HepG2 (cell line): ENCODE measurements at regions not wholly inside any gene's neighbourhood (a gene's known extent, or its start where the extent isn't known, plus 50 kb on each side); places are given as distances from the start of the nearest gene placed in this dataset.

Experiments
- ATAC-seq: fragments of 200-7000 bp; cut with Tn5 transposase; 3 replicates; pipeline ENCODE4 v1.9.1; 2020; ENCODE audit warnings: mild to moderate bottlenecking, moderate library complexity
- BruUV-seq: library from RNA; stranded (reverse); fragments of 400-500 nt; replicated peaks from 2 replicates; lab custom pipeline; 2021; lab: Mats Ljungman, UMichigan
- CTCF ChIA-PET: fragments of 300-600 bp; formaldehyde crosslinking; extraction: SDS; loops from one replicate; lab custom pipeline; 2021; ENCODE audit warnings: low total read pairs, inconsistent platforms, low intra/inter-chr PET ratio; lab: Yijun Ruan, JAX
- POLR2A ChIA-PET: fragments of 350-600 bp; sonication (Branson Sonifier 250); formaldehyde crosslinking; loops from one replicate; lab custom pipeline; 2020; ENCODE audit warnings: antibody characterized with exemption, inconsistent platforms; lab: Yijun Ruan, JAX
- DNase-seq: peaks from one replicate; pipeline ENCODE4 v3.0.0-alpha.2; 2015; ENCODE audit warnings: low spot score
- FAIRE-seq: peaks from 3 replicates; lab custom pipeline; 2011; peaks lifted over from hg19 to GRCh38; lab: Jason Lieb, UNC
- H2AFZ ChIP-seq: one replicate; pipeline ENCODE4 v1.6.1; 2011; ENCODE audit warnings: low read length, inconsistent platforms
- H3K27ac ChIP-seq: fragments of 300-600 bp; 3 replicates; pipeline ENCODE4 v1.8.0; 2011; ENCODE audit warnings: mixed run types, mild to moderate bottlenecking, mixed read lengths, low read length, inconsistent platforms; ENCODE audit not compliant: insufficient read depth; ENCODE audit errors: extremely low read length
- H3K27me3 ChIP-seq, 2 experiments: fragments of 200-600 bp in 1 of 2; 2 replicates in 1 of 2; 3 replicates in 1 of 2; pipeline versions ENCODE4 v1.6.0 to v1.8.0; 2011; ENCODE audit warnings: low read length in 2 of 2, mild to moderate bottlenecking in 2 of 2, moderate library complexity in 2 of 2, inconsistent platforms in 1 of 2; ENCODE audit not compliant: insufficient read depth in 2 of 2, control insufficient read depth in 1 of 2
- H3K36me3 ChIP-seq, 2 experiments: fragments of 200-600 bp in 1 of 2; replicated peaks in 1 of 2; 2 replicates in 1 of 2; 3 replicates in 1 of 2; pipeline versions ENCODE4 v1.5.1 to v1.8.0; 2011; ENCODE audit warnings: low read length in 2 of 2, inconsistent platforms in 1 of 2; ENCODE audit not compliant: insufficient read depth in 2 of 2, control insufficient read depth in 1 of 2
- H3K4me1 ChIP-seq: 2 replicates; pipeline ENCODE4 v1.5.1; 2012; ENCODE audit warnings: low read length, inconsistent platforms; ENCODE audit not compliant: insufficient read depth
- H3K4me2 ChIP-seq: 2 replicates; pipeline ENCODE4 v1.6.0; 2011; ENCODE audit warnings: low read depth, low read length, inconsistent platforms
- H3K4me3 ChIP-seq, 3 experiments: fragments of 200-600 bp in 1 of 3; sonication (generic), shearing (Covaris generic) in 1 of 3; replicated peaks in 1 of 3; 2 replicates each; pipeline ENCODE4 v1.5.1; 2011 to 2016; ENCODE audit warnings: low read length in 3 of 3, inconsistent platforms in 2 of 3, low read depth in 2 of 3, mild to moderate bottlenecking in 2 of 3, control low read depth in 1 of 3, mixed read lengths in 1 of 3; ENCODE audit not compliant: insufficient read depth in 1 of 3
- H3K79me2 ChIP-seq: one replicate; pipeline ENCODE4 v1.6.1; 2011; ENCODE audit warnings: low read length, inconsistent platforms; ENCODE audit not compliant: insufficient read depth
- H3K9ac ChIP-seq: 2 replicates; pipeline ENCODE4 v1.6.0; 2011; ENCODE audit warnings: mild to moderate bottlenecking, low read depth, low read length, inconsistent platforms; ENCODE audit not compliant: insufficient read depth
- H3K9me3 ChIP-seq: 2 replicates; pipeline ENCODE4 v1.5.1; 2012; ENCODE audit warnings: mild to moderate bottlenecking, low read length
- H4K20me1 ChIP-seq: 2 replicates; pipeline ENCODE4 v1.6.0; 2011; ENCODE audit warnings: inconsistent platforms, mild to moderate bottlenecking, low read length, moderate library complexity; ENCODE audit not compliant: insufficient read depth
- FOXP1 ChIP-seq, 2 experiments: fragments of 450-650 bp in 1 of 2; IDR thresholded peaks; 2 replicates each; pipeline ENCODE4 v1.6.1; 2017 to 2018; ENCODE audit warnings: antibody characterized with exemption in 1 of 2
- NFE2 ChIP-seq: sonication (generic); formaldehyde crosslinking; IDR thresholded peaks from 2 replicates; pipeline ENCODE4 v1.4.0; 2020; ENCODE audit warnings: missing genetic modification reagents
- PLRG1 ChIP-seq: fragments of 450-650 bp; conservative IDR thresholded peaks from 2 replicates; pipeline ENCODE4 v1.6.1; 2016
- SAP130 ChIP-seq: IDR thresholded peaks from 2 replicates; pipeline ENCODE4 v1.6.1; 2016; ENCODE audit warnings: low read depth
- TFAP4 ChIP-seq: sonication (generic); IDR thresholded peaks from 2 replicates; pipeline ENCODE4 v1.6.1; 2016; ENCODE audit warnings: low read depth, borderline replicate concordance
- TGIF2 ChIP-seq: IDR thresholded peaks from 2 replicates; pipeline ENCODE4 v1.6.1; 2016; ENCODE audit warnings: control low read depth, missing compliant biosample characterization
- ZFP36L1 ChIP-seq: sonication (generic); formaldehyde crosslinking; IDR thresholded peaks from 2 replicates; pipeline ENCODE4 v1.8.0; 2022; ENCODE audit warnings: mild to moderate bottlenecking, missing genetic modification reagents, moderate library complexity
- ZNF235 ChIP-seq: sonication (generic); formaldehyde crosslinking; IDR thresholded peaks from 2 replicates; pipeline ENCODE4 v1.8.1; 2023; ENCODE audit warnings: mild to moderate bottlenecking, missing genetic modification reagents, borderline replicate concordance
- ZNF501 ChIP-seq: sonication (generic); formaldehyde crosslinking; IDR thresholded peaks from 2 replicates; pipeline ENCODE4 v1.5.1; 2020; ENCODE audit warnings: mild to moderate bottlenecking, moderate library complexity, missing genetic modification reagents
- ZNF564 ChIP-seq: sonication (generic); formaldehyde crosslinking; IDR thresholded peaks from 2 replicates; pipeline ENCODE4 v1.8.1; 2023; ENCODE audit warnings: mild to moderate bottlenecking, missing genetic modification reagents
- ZNF598 ChIP-seq: sonication (generic); formaldehyde crosslinking; IDR thresholded peaks from 2 replicates; pipeline ENCODE4 v1.5.1; 2020; ENCODE audit warnings: mild to moderate bottlenecking, missing genetic modification reagents, borderline replicate concordance
- ZNF710 ChIP-seq: sonication (generic); formaldehyde crosslinking; IDR thresholded peaks from 2 replicates; pipeline ENCODE4 v1.5.0; 2020; ENCODE audit warnings: mild to moderate bottlenecking, missing genetic modification reagents, borderline replicate concordance
- WGBS: methylation state at CpG from one replicate; pipeline ENCODE4 v1.1.6; 2017; ENCODE audit warnings: low lambda C conversion rate; 5-methylcytosine and 5-hydroxymethylcytosine counted together
- in situ Hi-C: cut with HindIII; loops from 2 replicates; pipeline ENCODE4 v1.10.0; 2017; ENCODE audit warnings: low pct_unique_long_range_greater_than_20kb; ENCODE audit not compliant: extremely low pct_ligation_motif_present
- intact Hi-C: fragments of 100-400 bp; cut with micrococcal nuclease; formaldehyde crosslinking; loops from one replicate; pipeline ENCODE4 v1.10.0; 2022; ENCODE audit not compliant: unreplicated experiment
- TF ChIP-seq, protein P1 (sequence below): IDR thresholded peaks from 2 replicates; pipeline ENCODE4 v1.4.0; 2020; ENCODE audit warnings: mild to moderate bottlenecking, missing genetic modification reagents

GRCh38 chr9:120230227-120230626, 349.7 kb downstream of the CDK5RAP2 start:
- no peaks in the 10 kb centered on the region for H3K4me1 ChIP-seq
- H3K27me3 ChIP-seq, result no peaks in the 10 kb centered on the region
- no peak for DNase-seq
- no peak overlapping the region for H2AFZ ChIP-seq
- FAIRE-seq, result no peak
- no peak overlapping the region for H3K27ac ChIP-seq
- H3K4me2 ChIP-seq, result no peak overlapping the region
- BruUV-seq, result no TSS peak
- H3K9ac ChIP-seq, result no peak overlapping the region
- ChIA-PET CTCF (no interaction called here), POLR2A (no interaction called here)
- H3K4me3 ChIP-seq, result no peak overlapping the region
- H3K9me3 ChIP-seq, result no peaks in the 10 kb centered on the region
- H3K79me2 ChIP-seq, result no peaks in the 10 kb centered on the region
- in situ Hi-C loops, result no loop called here
- 52% methylated on average over 2 of the region's 2 CpGs for WGBS
- ATAC-seq, result no peak
- TF ChIP-seq TFAP4, result no peak
- no peak for TF ChIP-seq FOXP1 (IDR thresholded peaks at IDR 0.05)
- TF ChIP-seq FOXP1 (CRISPR knock-in tag; IDR thresholded peaks at IDR 0.05), result no peak
- TF ChIP-seq ZNF501, result no peak
- no peaks in the 10 kb centered on the region for H4K20me1 ChIP-seq
- H3K36me3 ChIP-seq, result no peaks in the 10 kb centered on the region
- intact Hi-C loops, result no loop called here

- POLR2A ChIA-PET, result no interaction called here
- H3K36me3 ChIP-seq, result no peaks in the 10 kb centered on the region
- DNase-seq (no peak), ATAC-seq (no peak), FAIRE-seq (no peak)
- H3K27ac ChIP-seq, result no peak overlapping the region
- no peak overlapping the region for H3K4me2 ChIP-seq
- in situ Hi-C loops, result no loop called here
- WGBS, result 21% methylated on average over 3 of the region's 3 CpGs
- no peaks in the 10 kb centered on the region for H4K20me1 ChIP-seq
- H3K27me3 ChIP-seq, result no peaks in the 10 kb centered on the region
- H2AFZ ChIP-seq, result no peak overlapping the region
- H3K4me3 ChIP-seq, result no peak overlapping the region
- CTCF ChIA-PET, result no interaction called here
- H3K79me2 ChIP-seq, result no peaks in the 10 kb centered on the region
- H3K4me1 ChIP-seq, result no peaks in the 10 kb centered on the region
- no peak overlapping the region for H3K9ac ChIP-seq
- intact Hi-C loops, result no loop called here
- H3K9me3 ChIP-seq, result no peaks in the 10 kb centered on the region
- no TSS peak for BruUV-seq
- TF ChIP-seq SAP130 (no peak), TGIF2 (CRISPR knock-in tag) (no peak), NFE2 (CRISPR knock-in tag) (no peak), ZFP36L1 (CRISPR knock-in tag) (no peak), ZNF710 (CRISPR knock-in tag) (no peak), ZNF235 (CRISPR knock-in tag) (no peak), ZNF598 (CRISPR knock-in tag) (no peak), ZNF564 (CRISPR knock-in tag) (no peak), PLRG1 (no peak)
- TF ChIP-seq, protein P1, sequence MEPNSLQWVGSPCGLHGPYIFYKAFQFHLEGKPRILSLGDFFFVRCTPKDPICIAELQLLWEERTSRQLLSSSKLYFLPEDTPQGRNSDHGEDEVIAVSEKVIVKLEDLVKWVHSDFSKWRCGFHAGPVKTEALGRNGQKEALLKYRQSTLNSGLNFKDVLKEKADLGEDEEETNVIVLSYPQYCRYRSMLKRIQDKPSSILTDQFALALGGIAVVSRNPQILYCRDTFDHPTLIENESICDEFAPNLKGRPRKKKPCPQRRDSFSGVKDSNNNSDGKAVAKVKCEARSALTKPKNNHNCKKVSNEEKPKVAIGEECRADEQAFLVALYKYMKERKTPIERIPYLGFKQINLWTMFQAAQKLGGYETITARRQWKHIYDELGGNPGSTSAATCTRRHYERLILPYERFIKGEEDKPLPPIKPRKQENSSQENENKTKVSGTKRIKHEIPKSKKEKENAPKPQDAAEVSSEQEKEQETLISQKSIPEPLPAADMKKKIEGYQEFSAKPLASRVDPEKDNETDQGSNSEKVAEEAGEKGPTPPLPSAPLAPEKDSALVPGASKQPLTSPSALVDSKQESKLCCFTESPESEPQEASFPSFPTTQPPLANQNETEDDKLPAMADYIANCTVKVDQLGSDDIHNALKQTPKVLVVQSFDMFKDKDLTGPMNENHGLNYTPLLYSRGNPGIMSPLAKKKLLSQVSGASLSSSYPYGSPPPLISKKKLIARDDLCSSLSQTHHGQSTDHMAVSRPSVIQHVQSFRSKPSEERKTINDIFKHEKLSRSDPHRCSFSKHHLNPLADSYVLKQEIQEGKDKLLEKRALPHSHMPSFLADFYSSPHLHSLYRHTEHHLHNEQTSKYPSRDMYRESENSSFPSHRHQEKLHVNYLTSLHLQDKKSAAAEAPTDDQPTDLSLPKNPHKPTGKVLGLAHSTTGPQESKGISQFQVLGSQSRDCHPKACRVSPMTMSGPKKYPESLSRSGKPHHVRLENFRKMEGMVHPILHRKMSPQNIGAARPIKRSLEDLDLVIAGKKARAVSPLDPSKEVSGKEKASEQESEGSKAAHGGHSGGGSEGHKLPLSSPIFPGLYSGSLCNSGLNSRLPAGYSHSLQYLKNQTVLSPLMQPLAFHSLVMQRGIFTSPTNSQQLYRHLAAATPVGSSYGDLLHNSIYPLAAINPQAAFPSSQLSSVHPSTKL (CRISPR knock-in tag), result no peak
These were observed 358.1 kb downstream of the CDK5RAP2 start for GRCh38 chr9:120221844-120222243.
